GM18505 (cell line): ENCODE measurements at regions not wholly inside any gene's neighbourhood (a gene's known extent, or its start where the extent isn't known, plus 50 kb on each side); places are given as distances from the start of the nearest gene placed in this dataset.
A peak's percentile ranks its signal among the peaks of the same experiment; 100 is the strongest.

ENCODE experiments used
- ATAC-seq: cut with Tn5 transposase; IDR thresholded peaks from one replicate; pipeline ENCODE4 v1.9.1; 2021; ENCODE audit not compliant: unreplicated experiment
- POLR2A ChIP-seq: IDR thresholded peaks from 4 replicates; pipeline ENCODE4 v1.6.1; 2011; ENCODE audit warnings: borderline replicate concordance; ENCODE audit not compliant: insufficient read depth, insufficient read length; ENCODE audit errors: extremely low read depth

DNA sequence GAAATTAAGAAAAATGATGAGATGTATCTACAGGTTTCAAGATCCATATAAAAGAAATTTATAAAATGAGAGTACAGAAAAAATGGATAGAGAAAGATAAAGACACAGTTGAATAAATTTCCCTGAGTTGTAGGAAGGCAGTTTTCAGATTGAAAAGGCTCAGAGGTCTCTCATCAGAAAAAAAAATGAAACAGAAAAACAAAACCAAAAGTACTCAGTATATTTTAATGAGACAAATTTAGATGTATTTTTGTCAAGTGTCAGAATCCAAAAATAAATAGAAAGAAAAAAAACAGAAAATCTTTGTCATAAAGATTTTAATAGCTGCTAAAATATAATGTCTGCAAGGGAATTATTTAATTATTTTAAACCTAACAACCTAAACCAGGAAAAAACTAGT, 520.5 kb downstream of the KCNJ3 start:
- ATAC-seq = peak; percentile 47
- TF ChIP-seq POLR2A = no peak

DNA sequence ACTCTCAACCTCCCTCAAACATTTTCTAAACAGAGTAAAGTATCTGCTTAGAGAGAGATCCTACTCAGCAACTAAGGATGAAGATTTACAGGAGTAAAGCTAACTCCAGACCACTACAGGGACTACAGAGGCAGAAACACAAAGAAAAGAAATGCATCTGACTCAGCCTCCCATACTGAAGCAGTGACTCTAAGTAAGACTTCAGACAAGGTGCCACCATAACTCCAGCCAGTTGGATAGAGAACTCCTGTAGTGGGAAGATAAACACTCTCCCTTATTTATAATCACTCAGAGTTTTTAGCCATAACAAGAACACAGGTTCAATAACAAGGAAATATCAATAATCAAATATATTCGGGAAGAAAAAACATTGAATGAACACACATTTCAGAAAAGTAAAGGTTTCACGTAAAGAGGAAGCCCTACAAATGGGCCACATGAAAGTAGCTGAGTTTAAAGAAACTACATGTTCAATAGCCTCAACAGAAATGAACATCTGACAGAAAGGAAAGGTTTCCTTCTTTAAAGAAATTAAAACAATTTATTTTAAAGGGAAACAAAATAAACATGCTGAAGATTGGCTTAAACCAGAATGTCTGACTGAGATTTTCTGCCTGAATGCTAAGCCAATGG, 519.9 kb downstream of the KCNJ3 start:
- TF ChIP-seq POLR2A = no peak
- ATAC-seq = peak; percentile 41

DNA sequence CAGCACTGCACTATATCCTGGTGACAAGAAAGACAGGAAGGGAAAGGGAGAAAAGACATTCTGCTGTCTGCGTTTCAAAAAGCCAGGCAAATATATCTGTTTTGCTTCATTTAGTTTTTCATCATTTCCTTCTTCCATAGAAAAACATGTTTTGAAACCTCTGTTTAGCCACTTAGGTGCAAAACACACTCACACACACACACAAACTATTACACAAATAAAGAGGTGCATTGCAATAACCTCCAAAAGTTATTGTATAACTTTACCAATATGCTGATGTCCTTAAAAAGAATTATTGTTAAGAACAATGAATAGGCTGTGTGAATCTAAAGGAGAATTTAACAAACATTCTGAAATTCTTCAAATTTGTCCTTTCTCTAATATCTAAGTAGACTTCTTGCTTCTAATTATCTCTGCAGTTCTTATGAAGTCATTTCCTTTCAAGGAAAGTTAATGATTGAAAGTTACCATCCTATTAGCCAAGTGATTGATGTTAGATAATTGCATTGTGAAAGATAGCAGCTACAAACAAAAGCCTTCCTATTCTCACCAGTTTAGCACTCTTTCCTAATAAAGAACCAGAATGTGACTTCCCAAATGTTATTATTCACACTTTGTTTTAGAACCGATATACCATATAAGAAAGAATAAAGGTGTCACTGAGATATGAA, 516.7 kb downstream of the KCNJ3 start:
- no peak for ATAC-seq

DNA sequence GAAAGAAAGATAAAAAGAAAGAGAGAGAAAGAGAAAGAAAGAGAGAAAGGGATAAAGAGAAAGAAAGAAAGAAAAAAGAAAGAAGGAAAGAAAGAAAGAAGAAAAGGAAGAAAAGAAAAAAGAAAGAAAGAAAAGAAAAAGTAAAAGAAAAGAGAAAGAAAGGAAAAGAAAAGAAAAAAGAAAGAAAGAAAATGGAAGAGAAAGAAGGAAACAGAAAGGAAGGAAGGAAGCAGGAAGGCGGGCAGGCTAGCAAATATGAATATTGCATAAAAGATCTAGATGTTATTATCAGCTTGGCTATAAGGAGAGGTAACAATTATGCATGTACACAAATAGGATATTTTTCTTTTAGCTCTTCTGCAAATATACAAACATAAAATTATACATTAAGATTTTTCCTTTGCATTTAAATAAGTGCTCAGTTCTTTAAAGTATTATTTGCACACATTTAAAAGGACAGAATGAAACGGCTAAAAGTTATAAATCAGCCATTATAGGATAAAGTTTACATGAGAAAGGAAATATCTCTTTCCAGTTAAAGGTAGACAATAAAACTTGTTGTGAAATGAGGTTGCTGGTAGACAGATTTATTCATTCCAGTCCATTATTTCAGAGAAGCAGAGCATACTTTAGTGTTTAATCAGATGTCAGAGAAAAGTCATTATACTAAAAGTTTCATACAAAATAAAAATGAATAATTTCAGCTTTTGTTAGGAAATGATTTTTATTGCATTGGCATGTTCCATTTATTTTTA, 511.4 kb downstream of the KCNJ3 start:
- no peak for ATAC-seq
- no peak for TF ChIP-seq POLR2A

More for the DNA sequence above, 516.7 kb downstream of the KCNJ3 start:
- TF ChIP-seq POLR2A = no peak

DNA sequence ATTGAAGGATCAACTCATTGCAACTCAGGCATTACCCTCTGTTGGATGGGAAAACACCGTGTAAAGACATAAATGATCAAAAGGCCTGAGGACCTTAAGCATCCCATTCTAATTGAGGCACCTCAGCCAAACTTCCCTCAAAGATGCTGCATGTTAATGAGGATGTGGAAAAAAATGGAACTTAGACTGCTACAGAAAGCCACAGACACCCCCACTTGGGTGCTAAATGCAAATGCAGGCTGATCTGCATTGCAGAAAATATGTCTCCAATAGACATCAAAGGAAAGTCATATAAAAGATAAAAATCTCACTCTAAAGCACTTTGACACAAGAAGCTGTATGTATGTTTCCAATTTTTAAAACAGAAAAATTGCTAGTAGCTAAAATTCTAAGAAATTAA, 504.7 kb downstream of the KCNJ3 start:
- no peak for TF ChIP-seq POLR2A
- no peak for ATAC-seq

DNA sequence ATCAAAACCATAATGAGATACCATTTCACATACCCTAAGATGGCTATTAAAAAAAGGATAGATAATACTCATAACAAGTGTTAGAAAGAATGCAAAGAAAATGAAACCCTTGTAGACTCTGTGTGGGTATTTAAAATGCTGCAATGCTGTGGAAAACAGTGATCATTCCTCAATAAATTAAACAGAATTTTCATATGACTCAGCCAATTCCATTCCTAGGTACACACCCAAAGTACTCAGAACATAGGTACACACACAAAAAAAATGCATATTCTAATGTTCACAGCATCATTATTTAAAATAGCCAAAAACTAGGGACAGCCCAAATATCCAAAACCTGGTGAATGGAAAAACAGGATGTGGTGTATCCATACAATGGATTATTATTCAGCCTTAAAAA, 502.3 kb downstream of the KCNJ3 start:
- ATAC-seq = no peak

GRCh38 chr2:155190342-155190741, 491.8 kb downstream of the KCNJ3 start:
- no peak for ATAC-seq

More for the DNA sequence above, 502.3 kb downstream of the KCNJ3 start:
- TF ChIP-seq POLR2A = no peak

GRCh38 chr2:155178921-155179320, 480.4 kb downstream of the KCNJ3 start:
- no peak for TF ChIP-seq POLR2A
- no peak for ATAC-seq

More at GRCh38 chr2:155190342-155190741, 491.8 kb downstream of the KCNJ3 start:
- TF ChIP-seq POLR2A = no peak

DNA sequence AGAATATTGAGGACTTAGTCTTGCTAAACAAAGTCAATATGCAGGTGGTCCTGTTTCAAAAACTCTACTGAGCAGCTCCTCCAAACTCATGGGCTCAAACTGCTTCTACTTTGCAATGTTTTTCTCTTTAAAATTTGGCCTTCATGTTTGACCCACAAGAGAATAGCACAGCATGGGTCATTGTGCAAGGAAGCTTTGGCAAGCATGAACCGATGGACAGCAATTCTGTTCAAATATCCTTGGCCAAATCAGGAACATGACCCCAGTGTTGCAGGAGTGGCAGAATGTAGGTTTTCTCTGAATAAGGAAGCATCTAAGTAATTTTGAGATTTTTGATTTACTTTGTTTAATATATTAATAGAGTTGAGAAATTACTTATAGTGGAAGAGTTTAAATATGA, 477.9 kb downstream of the KCNJ3 start:
- no peak for ATAC-seq

DNA sequence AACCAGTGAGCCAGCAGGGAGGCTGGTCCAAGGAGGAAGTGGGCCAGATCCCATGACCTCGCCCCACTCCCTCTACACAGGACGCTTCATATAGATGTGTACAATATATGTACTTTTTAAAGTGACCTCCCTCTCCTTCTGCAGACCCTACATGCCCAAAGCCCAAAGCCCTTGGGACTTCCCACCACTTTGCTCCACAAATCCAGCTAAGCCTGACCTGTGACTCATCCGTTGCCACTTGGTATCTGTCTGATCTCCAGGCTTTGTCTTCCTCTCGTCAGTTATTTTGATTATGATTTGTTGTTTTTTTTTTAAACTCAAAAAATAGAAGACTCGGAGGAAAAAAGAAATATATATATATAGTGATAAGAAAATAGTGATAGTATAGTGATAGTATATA, 470.8 kb downstream of the KCNJ3 start:
- ATAC-seq = no peak
- TF ChIP-seq POLR2A = no peak

More for the DNA sequence above, 477.9 kb downstream of the KCNJ3 start:
- no peak for TF ChIP-seq POLR2A

DNA sequence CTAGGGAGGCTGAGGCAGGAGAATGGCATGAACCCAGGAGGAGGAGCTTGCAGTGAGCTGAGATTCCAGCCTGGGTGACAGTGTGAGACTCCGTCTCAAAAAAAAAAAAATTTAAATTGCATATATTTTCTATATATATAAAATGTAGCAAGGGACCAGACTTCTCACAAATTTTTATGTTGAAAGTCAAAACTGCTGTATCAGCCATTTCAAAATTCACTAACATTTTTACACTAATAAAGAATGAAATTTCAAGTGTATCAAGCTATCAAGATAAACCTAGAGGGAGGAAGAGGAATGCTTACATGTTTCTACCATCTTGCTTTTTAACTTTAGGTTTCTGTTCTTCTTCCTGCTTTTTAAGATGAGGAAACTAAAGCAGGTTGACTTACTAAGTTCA, 464.0 kb downstream of the KCNJ3 start:
- TF ChIP-seq POLR2A = no peak
- ATAC-seq = no peak

GRCh38 chr2:155161314-155161713, 462.8 kb downstream of the KCNJ3 start:
- ATAC-seq = no peak
- no peak for TF ChIP-seq POLR2A

GRCh38 chr2:155157711-155158110, 459.2 kb downstream of the KCNJ3 start:
- TF ChIP-seq POLR2A = no peak
- no peak for ATAC-seq

- ATAC-seq = no peak
- no peak for TF ChIP-seq POLR2A
These were observed 458.6 kb downstream of the KCNJ3 start for GRCh38 chr2:155157065-155157464.
